HCT116 (cell line): ENCODE measurements at regions not wholly inside any gene's neighbourhood (a gene's known extent, or its start where the extent isn't known, plus 50 kb on each side); places are given as distances from the start of the nearest gene placed in this dataset.

Source experiments
- ATF3 ChIP-seq: IDR thresholded peaks from 2 replicates; pipeline ENCODE4 v1.6.1; 2012
- CTCF ChIP-seq, 3 experiments: fragments of 200-600 bp in 1 of 3; sonication (generic) in 1 of 3; IDR thresholded peaks in 2 of 3; conservative IDR thresholded peaks in 1 of 3; 2 replicates each; pipeline ENCODE4 v1.5.1; 2012 to 2017; ENCODE audit warnings: low read depth in 2 of 3, low read length in 2 of 3, antibody characterized with exemption in 1 of 3, borderline replicate concordance in 1 of 3, control low read depth in 1 of 3, mild to moderate bottlenecking in 1 of 3, mixed read lengths in 1 of 3, mixed run types in 1 of 3, moderate library complexity in 1 of 3; ENCODE audit not compliant: insufficient read depth in 1 of 3
- EZH2 ChIP-seq: fragments of 200-600 bp; sonication (generic); IDR thresholded peaks from 2 replicates; pipeline ENCODE4 v1.6.1; 2017; ENCODE audit warnings: antibody characterized with exemption, mixed run types
- EZH2phosphoT487 ChIP-seq: fragments of 200-600 bp; IDR thresholded peaks from 2 replicates; pipeline ENCODE4 v1.6.1; 2018; ENCODE audit warnings: antibody characterized with exemption, borderline replicate concordance
- JUND ChIP-seq: IDR thresholded peaks from 2 replicates; pipeline ENCODE4 v1.6.1; 2012
- POLR2A ChIP-seq: IDR thresholded peaks from 2 replicates; pipeline ENCODE4 v1.7.0; 2011; ENCODE audit warnings: borderline replicate concordance; ENCODE audit not compliant: insufficient read depth, insufficient read length; ENCODE audit errors: extremely low read depth
- RAD21 ChIP-seq: IDR thresholded peaks from 2 replicates; pipeline ENCODE4 v1.6.1; 2012; ENCODE audit warnings: low read depth, mild to moderate bottlenecking
- TCF7L2 ChIP-seq: IDR thresholded peaks from 2 replicates; pipeline ENCODE4 v1.7.0; 2011; ENCODE audit warnings: borderline replicate concordance, inconsistent platforms; ENCODE audit not compliant: insufficient read depth, insufficient read length; ENCODE audit errors: extremely low read depth
- TF ChIP-seq, protein P1 (sequence below): IDR thresholded peaks from 2 replicates; pipeline ENCODE4 v1.6.1; 2012; ENCODE audit warnings: low read depth

DNA sequence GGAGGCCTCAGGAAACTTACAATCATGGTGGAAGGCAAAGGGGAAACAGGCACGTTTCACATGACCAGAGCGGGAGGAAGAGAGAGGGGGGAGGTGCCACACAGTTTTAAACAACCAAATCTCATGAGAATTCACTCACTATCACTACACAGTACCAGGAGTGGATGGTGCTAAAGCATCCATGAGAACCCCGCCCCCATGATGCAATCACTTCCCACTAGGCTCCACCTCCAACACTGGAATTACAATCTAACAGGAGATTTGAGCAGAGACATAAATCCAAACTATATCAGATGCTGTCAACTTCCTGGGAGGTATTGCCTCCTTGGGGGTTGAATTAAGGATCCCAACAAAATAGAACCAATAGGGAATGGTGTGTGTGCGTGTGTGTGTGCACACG is 407.1 kb downstream of the MED10 start:
- TF ChIP-seq TCF7L2 (no peak), EZH2phosphoT487 (no peak), EZH2 (no peak), CTCF (IDR thresholded peaks at IDR 0.05 in 2 of 3, conservative IDR thresholded peaks at IDR 0.05 in 1 of 3; ENCODE audit: borderline replicate concordance in 1 of 3, insufficient read depth in 1 of 3, low read depth in 2 of 3, low read length in 2 of 3) (no peak), POLR2A (no peak), RAD21 (no peak), ATF3 (no peak), JUND (no peak)
- TF ChIP-seq, protein P1, sequence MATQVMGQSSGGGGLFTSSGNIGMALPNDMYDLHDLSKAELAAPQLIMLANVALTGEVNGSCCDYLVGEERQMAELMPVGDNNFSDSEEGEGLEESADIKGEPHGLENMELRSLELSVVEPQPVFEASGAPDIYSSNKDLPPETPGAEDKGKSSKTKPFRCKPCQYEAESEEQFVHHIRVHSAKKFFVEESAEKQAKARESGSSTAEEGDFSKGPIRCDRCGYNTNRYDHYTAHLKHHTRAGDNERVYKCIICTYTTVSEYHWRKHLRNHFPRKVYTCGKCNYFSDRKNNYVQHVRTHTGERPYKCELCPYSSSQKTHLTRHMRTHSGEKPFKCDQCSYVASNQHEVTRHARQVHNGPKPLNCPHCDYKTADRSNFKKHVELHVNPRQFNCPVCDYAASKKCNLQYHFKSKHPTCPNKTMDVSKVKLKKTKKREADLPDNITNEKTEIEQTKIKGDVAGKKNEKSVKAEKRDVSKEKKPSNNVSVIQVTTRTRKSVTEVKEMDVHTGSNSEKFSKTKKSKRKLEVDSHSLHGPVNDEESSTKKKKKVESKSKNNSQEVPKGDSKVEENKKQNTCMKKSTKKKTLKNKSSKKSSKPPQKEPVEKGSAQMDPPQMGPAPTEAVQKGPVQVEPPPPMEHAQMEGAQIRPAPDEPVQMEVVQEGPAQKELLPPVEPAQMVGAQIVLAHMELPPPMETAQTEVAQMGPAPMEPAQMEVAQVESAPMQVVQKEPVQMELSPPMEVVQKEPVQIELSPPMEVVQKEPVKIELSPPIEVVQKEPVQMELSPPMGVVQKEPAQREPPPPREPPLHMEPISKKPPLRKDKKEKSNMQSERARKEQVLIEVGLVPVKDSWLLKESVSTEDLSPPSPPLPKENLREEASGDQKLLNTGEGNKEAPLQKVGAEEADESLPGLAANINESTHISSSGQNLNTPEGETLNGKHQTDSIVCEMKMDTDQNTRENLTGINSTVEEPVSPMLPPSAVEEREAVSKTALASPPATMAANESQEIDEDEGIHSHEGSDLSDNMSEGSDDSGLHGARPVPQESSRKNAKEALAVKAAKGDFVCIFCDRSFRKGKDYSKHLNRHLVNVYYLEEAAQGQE, result no peak
